Spleen (tissue), 11 donors: ENCODE measurements at regions not wholly inside any gene's neighbourhood (a gene's known extent, or its start where the extent isn't known, plus 50 kb on each side); places are given as distances from the start of the nearest gene placed in this dataset.
"Not testable (repeated sequence)": the region's sequence is repeated elsewhere in the genome, so short reads cannot be mapped to it uniquely, and the experiment has no call there.

Source experiments
- DNase-seq: peaks from one replicate; pipeline ENCODE4 v3.0.0-alpha.2; 2020
- H3K27ac ChIP-seq, 8 donors: fragments of 200-600 bp; sonication (generic) in 7 of 8; 1 replicate in 4 of 8; 2 replicates in 4 of 8; pipeline versions ENCODE4 v1.5.0 to v1.8.0; 2016 to 2021; ENCODE audit warnings: inconsistent platforms in 4 of 8, mild to moderate bottlenecking in 4 of 8, moderate library complexity in 1 of 8
- H3K27me3 ChIP-seq, 7 donors: fragments of 200-600 bp; sonication (generic) in 6 of 7; replicated peaks in 1 of 7; 1 replicate in 4 of 7; 2 replicates in 3 of 7; pipeline versions ENCODE4 v1.5.0 to v1.8.0; 2016 to 2021; ENCODE audit warnings: inconsistent platforms in 3 of 7, mild to moderate bottlenecking in 1 of 7
- H3K36me3 ChIP-seq, 6 donors: fragments of 200-600 bp; sonication (generic) in 5 of 6; 1 replicate in 4 of 6; 2 replicates in 2 of 6; pipeline versions ENCODE4 v1.5.0 to v1.8.0; 2016 to 2021; ENCODE audit warnings: inconsistent platforms in 2 of 6
- H3K4me1 ChIP-seq, 6 donors: fragments of 200-600 bp; sonication (generic) in 5 of 6; 1 replicate in 3 of 6; 2 replicates in 3 of 6; pipeline versions ENCODE4 v1.5.0 to v1.8.0; 2016 to 2021; ENCODE audit warnings: inconsistent platforms in 3 of 6
- H3K4me3 ChIP-seq, 8 donors: fragments of 200-600 bp; sonication (generic) in 7 of 8; 1 replicate in 4 of 8; 2 replicates in 4 of 8; pipeline versions ENCODE4 v1.5.0 to v1.8.0; 2016 to 2021; ENCODE audit warnings: inconsistent platforms in 4 of 8, mild to moderate bottlenecking in 4 of 8, moderate library complexity in 2 of 8
- H3K9me3 ChIP-seq, 8 donors: fragments of 200-600 bp; sonication (generic) in 7 of 8; 1 replicate in 4 of 8; 2 replicates in 4 of 8; pipeline versions ENCODE4 v1.5.0 to v1.8.0; 2016 to 2021; ENCODE audit warnings: inconsistent platforms in 4 of 8
- POLR2A ChIP-seq, 3 donors: fragments of 450-650 bp; IDR thresholded peaks; one replicate each; pipeline ENCODE4 v1.5.1; 2017; ENCODE audit warnings: antibody characterized with exemption in 3 of 3, mild to moderate bottlenecking in 1 of 3
- POLR2AphosphoS5 ChIP-seq, 3 donors: sonication (generic); formaldehyde crosslinking; IDR thresholded peaks; one replicate each; pipeline ENCODE4 v1.5.1; 2017; ENCODE audit warnings: antibody characterized with exemption in 3 of 3
- WGBS, 5 donors: extraction: QIAGEN DNeasy Blood & Tissue Kit in 3 of 5; methylation state at CpG; one replicate each; pipeline versions ENCODE4 v1.1.5 to v1.1.7; 2013 to 2018; 5-methylcytosine and 5-hydroxymethylcytosine counted together
- intact Hi-C: fragments of 100-400 bp; cut with DNase I; formaldehyde crosslinking; loops from one replicate; pipeline ENCODE4 v1.15.0; 2023; ENCODE audit warnings: low total_unique reads
- TF ChIP-seq, protein P1 (sequence below), 11 experiments: fragments of 200-600 bp in 7 of 11; fragments of 450-650 bp in 4 of 11; sonication (generic) in 4 of 11; IDR thresholded peaks in 8 of 11; conservative IDR thresholded peaks in 3 of 11; 1 replicate in 7 of 11; 2 replicates in 4 of 11; pipeline versions ENCODE4 v1.4.0 to v1.8.0; 2016 to 2021; ENCODE audit warnings: antibody characterized with exemption in 11 of 11, inconsistent platforms in 4 of 11, mild to moderate bottlenecking in 1 of 11
- donor health status: healthy with polysubstance abuse.
- donor health status: DM: no; HTN: no; CAD: no; lungs with moderate emphysema.
- donor health status: DM: no; HTN: no; CAD: no.
- donor health status: Bipolar disorder and iron deficiency.
- donor health status: healthy.
- donor health status: DM: no; HTN: no; CAD: no.
- donor health status: DM: yes; HTN: yes; CAD: no.

DNA sequence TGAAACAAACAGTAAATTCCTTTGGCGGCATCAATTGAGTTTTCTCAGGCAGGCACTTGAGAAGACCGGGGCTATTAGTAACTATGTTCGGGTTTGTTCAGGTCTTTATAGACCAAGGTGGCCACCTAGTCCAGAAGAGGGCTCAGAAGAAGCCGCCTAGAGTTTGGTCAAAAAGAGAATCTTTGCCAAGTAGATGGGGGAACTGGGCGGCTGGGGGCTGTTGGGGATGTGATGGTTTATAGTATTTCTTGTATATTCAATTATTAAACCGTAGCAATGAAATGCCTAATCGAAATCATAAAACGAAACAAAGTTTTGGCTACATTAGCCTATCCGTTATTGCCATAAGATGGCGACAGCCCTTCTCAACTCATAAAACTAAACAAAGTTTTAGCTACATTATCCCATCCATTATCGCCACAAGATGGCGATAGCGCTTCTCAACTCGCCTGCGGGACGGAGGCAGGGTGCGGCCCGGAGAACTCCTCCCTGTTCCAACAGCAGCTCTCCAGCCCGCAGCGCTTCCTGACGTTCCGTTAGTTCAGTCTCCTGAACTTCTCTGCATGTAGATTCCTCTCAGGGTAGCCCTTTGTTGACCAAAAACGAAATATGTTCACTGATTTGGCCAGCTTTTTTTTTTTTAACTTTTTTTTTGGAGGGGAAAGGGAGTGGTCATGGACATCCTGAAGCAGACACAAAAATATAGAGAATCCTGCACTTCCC is 120.5 kb upstream of the PRSS16 start:
- Histone ChIP-seq H3K9me3 (no peaks in the 10 kb centered on the region), H3K27ac (peak overlapping the region; percentile 30 to 85 (median 77)), H3K27me3 (no peaks in the 10 kb centered on the region), H3K4me3 (peak overlapping the region in 7 of 8 donors; percentile 11 to 57 (median 24)), H3K36me3 (no peaks in the 10 kb centered on the region), H3K4me1 (peaks cover 0 to 39% (median 22%) of the 10 kb centered on the region in 6 donors)
- intact Hi-C loops: loop anchor here (5.0 kb wide), 1 partner anchor 35 kb away; no protein-coding TSS in a partner anchor
- DNase-seq: peak; percentile 94
- TF ChIP-seq POLR2AphosphoS5 (IDR thresholded peaks at IDR 0.05) (peak; percentile 79 to 90 (median 83)), POLR2A (IDR thresholded peaks at IDR 0.05) (no peak)
- TF ChIP-seq, protein P1, sequence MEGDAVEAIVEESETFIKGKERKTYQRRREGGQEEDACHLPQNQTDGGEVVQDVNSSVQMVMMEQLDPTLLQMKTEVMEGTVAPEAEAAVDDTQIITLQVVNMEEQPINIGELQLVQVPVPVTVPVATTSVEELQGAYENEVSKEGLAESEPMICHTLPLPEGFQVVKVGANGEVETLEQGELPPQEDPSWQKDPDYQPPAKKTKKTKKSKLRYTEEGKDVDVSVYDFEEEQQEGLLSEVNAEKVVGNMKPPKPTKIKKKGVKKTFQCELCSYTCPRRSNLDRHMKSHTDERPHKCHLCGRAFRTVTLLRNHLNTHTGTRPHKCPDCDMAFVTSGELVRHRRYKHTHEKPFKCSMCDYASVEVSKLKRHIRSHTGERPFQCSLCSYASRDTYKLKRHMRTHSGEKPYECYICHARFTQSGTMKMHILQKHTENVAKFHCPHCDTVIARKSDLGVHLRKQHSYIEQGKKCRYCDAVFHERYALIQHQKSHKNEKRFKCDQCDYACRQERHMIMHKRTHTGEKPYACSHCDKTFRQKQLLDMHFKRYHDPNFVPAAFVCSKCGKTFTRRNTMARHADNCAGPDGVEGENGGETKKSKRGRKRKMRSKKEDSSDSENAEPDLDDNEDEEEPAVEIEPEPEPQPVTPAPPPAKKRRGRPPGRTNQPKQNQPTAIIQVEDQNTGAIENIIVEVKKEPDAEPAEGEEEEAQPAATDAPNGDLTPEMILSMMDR (IDR thresholded peaks at IDR 0.05 in 8 of 11, conservative IDR thresholded peaks at IDR 0.05 in 3 of 11): peak; percentile 72 to 92 (median 84)
- WGBS, 5 donors: 17 to 18% (median 17%) methylated on average over 23 of the region's 23 CpGs

DNA sequence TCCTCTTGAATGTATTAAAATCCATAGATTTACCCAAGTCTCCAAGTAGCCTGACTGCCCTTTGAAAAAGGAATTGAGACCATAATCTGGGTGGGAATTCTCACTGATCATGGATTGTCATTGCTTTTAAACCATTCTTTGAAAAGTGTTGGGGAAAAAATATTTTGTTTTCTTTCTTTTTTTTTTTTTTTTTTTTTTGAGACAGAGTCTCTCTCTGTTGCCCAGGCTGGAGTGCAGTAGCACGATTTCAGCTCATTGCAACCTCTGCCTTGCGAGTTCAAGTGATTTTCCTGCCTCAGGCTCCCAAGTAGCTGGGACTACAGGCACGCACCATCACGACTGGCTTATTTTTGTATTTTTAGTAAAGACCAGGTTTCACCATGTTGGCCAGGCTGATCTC is 119.6 kb upstream of the PRSS16 start:
- not testable (repeated sequence) for H3K4me3 ChIP-seq, DNase-seq, H3K36me3 ChIP-seq, H3K9me3 ChIP-seq, H3K27me3 ChIP-seq
- Histone ChIP-seq H3K4me1 (peaks cover 0 to 44% (median 24%) of the 10 kb centered on the region in 6 donors), H3K27ac (peak overlapping the region in 4 of 8 donors; percentile 78 to 85 (median 80))
- WGBS, 5 donors: 83 to 89% (median 87%) methylated on average over 4 of the region's 4 CpGs
- intact Hi-C loops: loop anchor here (5.0 kb wide), 1 partner anchor 34 kb away; no protein-coding TSS in a partner anchor

- Histone ChIP-seq H3K4me3 (no peak overlapping the region), H3K27ac (no peak overlapping the region), H3K36me3 (no peaks in the 10 kb centered on the region), H3K9me3 (no peaks in the 10 kb centered on the region), H3K27me3 (no peaks in the 10 kb centered on the region), H3K4me1 (peaks cover 0 to 45% (median 28%) of the 10 kb centered on the region in 6 donors)
- DNase-seq: no peak
- intact Hi-C loops: loop anchor here (5.0 kb wide), 1 partner anchor 34 kb away; no protein-coding TSS in a partner anchor
- 86 to 93% (median 88%) methylated on average over 4 of the region's 4 CpGs for WGBS, 5 donors
- no peak for TF ChIP-seq POLR2A (IDR thresholded peaks at IDR 0.05)
- TF ChIP-seq, protein P1 (IDR thresholded peaks at IDR 0.05 in 8 of 11, conservative IDR thresholded peaks at IDR 0.05 in 3 of 11): no peak
- no peak for TF ChIP-seq POLR2AphosphoS5 (IDR thresholded peaks at IDR 0.05)
These were observed 119.0 kb upstream of the PRSS16 start for GRCh38 chr6:27128311-27129094.

DNA sequence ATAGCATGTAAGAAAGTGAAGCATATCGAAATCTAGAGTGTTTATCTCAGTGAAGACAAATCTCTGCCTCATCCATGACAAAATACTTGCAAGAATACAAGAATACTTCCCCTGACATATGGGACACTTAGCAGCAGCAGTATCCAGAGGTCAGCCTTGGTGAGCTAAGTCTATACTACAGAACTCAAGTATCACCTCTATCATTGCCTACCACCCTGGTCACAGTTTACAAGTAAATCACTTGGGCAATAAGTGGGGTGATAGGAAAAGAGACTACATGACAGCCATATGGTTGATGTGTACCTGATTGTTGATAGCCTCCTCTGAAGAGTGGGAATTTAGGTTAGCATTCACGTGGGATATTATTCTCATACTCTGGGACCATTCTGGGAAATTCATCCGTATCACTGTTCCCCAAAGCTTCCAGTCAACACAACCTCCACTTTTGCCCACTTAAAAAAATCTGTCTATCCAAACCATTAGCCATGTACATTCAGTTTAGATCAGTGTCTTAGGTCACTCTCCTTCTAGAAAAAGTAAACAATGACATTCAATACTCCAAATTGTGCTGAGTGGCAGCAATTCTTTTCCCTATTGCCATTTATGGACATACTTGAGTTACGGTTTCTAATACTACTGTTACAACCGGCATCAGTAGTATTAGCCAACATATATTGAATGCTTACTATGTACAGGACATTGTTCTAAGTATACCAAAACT is 118.2 kb upstream of the PRSS16 start:
- Histone ChIP-seq H3K27ac (no peak overlapping the region), H3K4me3 (no peak overlapping the region), H3K9me3 (no peaks in the 10 kb centered on the region), H3K36me3 (no peaks in the 10 kb centered on the region), H3K4me1 (peaks cover 7 to 53% (median 35%) of the 10 kb centered on the region in 6 donors), H3K27me3 (no peaks in the 10 kb centered on the region)
- no peak for DNase-seq
- intact Hi-C loops: loop anchor here (5.0 kb wide), 1 partner anchor 33 kb away; no protein-coding TSS in a partner anchor
- WGBS, 5 donors: 85 to 95% (median 89%) methylated on average over 5 of the region's 5 CpGs
- no peak for TF ChIP-seq POLR2A (IDR thresholded peaks at IDR 0.05)
- TF ChIP-seq, protein P1 (IDR thresholded peaks at IDR 0.05 in 8 of 11, conservative IDR thresholded peaks at IDR 0.05 in 3 of 11): no peak
- TF ChIP-seq POLR2AphosphoS5 (IDR thresholded peaks at IDR 0.05): no peak
